NOMO-1 treated with DMSO at 0.1 percent for 48 hours (cell line): ENCODE measurements at regions not wholly inside any gene's neighbourhood (a gene's known extent, or its start where the extent isn't known, plus 50 kb on each side); places are given as distances from the start of the nearest gene placed in this dataset.

ENCODE experiments used
- DNase-seq: peaks from one replicate; lab custom pipeline; 2025; ENCODE audit not compliant: unreplicated experiment; lab: John Stamatoyannopoulos, UW

- no peak for DNase-seq
These were observed 91.1 kb upstream of the PLPPR1 start for GRCh38 chr9:100937382-100937781.

GRCh38 chr9:100938507-100938906 lies 90.0 kb upstream of the PLPPR1 start:
- no peak for DNase-seq

- DNase-seq = no peak
These were observed 88.9 kb upstream of the PLPPR1 start for GRCh38 chr9:100939636-100940035.

GRCh38 chr9:100959226-100959625 lies 69.3 kb upstream of the PLPPR1 start:
- no peak for DNase-seq
